GM12872 (cell line): ENCODE measurements at regions not wholly inside any gene's neighbourhood (a gene's known extent, or its start where the extent isn't known, plus 50 kb on each side); places are given as distances from the start of the nearest gene placed in this dataset.

Experiments
- CTCF ChIP-seq: IDR thresholded peaks from 3 replicates; pipeline ENCODE4 v1.5.1; 2011; ENCODE audit warnings: low read depth, mild to moderate bottlenecking, low read length, moderate library complexity; ENCODE audit not compliant: insufficient read depth

DNA sequence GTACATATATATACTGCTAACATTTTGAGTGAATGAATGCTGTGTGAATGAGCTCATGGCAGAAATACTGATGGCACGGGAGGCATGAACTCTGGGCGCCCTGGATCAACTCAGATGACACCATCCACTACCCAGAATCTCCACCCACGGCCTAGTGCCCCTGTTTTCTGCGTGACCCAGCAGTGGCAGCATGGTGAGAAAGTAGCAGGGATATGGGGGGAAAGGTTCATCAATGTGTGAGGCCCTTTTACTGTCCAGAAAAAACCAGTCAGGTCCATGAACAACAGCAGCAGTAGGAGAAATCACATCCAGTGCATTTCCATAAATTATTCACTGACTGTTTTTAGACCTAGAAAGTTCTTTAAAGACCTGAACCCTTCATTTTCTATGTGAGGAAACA is 391.0 kb upstream of the NRP1 start:
- TF ChIP-seq CTCF = no peak

GRCh38 chr10:33723181-33723580 is 388.7 kb upstream of the NRP1 start:
- TF ChIP-seq CTCF = no peak

DNA sequence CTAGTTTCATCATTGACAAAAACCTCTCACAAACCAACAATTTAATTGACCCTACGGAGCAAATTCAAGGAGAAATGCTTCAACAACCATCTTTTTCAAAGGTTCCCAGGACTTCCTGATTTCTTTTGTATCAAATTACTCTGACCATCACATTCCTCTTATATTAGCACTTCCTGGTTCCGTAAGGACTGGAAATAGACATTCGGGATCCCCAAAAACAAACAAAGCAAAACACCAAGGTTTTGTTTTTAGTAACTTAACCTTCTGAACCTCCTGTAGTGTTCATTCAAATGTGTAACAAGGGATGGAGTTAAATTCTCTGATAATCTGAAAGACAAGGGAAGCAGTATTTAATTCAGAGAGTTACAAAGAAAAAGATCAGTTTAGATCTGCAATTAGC is 387.6 kb upstream of the NRP1 start:
- no peak for TF ChIP-seq CTCF

DNA sequence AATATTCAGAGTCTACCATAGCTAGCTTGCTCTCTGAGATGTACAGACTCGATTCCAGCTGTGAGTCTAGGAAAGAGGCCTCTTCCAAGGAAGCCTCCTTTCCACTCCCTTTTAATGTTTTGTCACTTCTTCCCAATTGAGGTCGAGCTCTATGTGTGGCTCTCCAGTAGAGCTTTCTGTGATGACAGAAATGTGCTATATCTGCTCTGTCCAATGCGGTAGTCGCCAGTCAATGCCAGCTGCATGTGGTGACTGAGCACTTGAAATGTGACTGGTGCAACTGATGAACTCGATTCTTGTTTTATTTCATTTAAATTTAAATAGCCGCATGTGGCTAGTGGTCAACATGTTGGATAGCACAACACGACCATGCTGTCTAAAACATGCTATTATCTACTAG is 387.0 kb upstream of the NRP1 start:
- TF ChIP-seq CTCF = no peak

DNA sequence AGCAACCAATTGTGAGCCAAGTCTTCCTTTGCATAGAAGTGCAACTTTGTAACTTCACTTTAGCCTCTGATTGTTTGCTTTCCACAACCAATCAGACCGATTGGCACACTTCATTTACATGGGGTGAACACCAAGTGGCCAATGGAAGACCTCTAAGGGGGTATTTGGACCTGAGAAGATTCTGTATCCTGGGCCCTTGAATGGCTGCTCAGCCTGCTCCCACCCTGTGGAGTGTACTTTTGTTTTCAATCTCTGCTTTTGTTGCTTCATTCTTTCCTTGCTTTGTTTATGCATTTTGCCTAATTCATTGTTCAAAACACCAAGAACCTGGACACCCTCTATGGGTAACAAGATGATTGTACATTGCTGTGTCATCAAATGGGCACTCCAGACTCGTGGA is 385.7 kb upstream of the NRP1 start:
- TF ChIP-seq CTCF = no peak

DNA sequence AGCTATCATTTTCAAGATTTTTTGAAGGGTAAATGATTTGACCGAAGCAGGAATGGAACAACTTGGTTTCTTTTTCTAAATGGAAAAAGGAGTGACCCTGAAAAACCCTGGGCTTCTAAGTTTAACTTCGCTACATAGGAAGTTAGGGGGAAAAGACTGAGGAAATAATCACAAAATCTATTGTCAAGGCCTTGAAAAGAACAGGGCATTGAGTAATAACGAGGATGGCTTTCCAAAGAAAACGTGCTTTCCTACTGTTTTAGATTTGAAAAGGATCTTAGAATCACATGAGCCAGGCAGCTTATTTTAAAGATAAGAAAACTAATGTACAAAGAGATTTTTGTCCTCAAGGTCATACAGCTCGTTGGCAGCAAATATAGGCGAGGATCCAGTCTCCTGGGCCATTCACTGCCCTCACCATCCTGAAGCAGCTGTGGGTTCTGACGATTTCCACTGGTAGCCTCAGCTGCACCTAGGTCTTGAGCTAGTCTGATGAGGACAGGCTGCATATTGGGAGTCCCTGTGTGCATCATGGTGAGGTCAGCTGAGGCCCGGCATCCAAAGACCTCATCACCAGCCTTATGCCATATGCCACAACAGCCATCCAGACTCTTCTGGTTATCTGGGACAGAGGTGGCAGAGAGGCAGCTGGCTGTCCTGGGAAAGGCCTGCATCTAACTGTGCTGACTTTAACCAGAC is 384.7 kb upstream of the NRP1 start:
- no peak for TF ChIP-seq CTCF

- TF ChIP-seq CTCF = no peak
Observed at GRCh38 chr10:33716501-33717267, 382.2 kb upstream of the NRP1 start.
